ENCODE measurements at regions not wholly inside any gene's neighbourhood (a gene's known extent, or its start where the extent isn't known, plus 50 kb on each side); places are given as distances from the start of the nearest gene placed in this dataset.

GRCh38 chr4:81789741-81790399, 318.2 kb upstream of the RASGEF1B start (continued):
- TF ChIP-seq, protein P1, sequence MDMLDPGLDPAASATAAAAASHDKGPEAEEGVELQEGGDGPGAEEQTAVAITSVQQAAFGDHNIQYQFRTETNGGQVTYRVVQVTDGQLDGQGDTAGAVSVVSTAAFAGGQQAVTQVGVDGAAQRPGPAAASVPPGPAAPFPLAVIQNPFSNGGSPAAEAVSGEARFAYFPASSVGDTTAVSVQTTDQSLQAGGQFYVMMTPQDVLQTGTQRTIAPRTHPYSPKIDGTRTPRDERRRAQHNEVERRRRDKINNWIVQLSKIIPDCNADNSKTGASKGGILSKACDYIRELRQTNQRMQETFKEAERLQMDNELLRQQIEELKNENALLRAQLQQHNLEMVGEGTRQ (IDR thresholded peaks at IDR 0.05; ENCODE audit: low read length), result no peak
- TF ChIP-seq SRF (IDR thresholded peaks at IDR 0.05; ENCODE audit: low read depth, low read length) (no peak), BRCA1 (IDR thresholded peaks at IDR 0.05; ENCODE audit: low read depth, low read length) (no peak), RXRA (IDR thresholded peaks at IDR 0.05; ENCODE audit: insufficient read depth, low read depth, low read length) (no peak), RFX5 (IDR thresholded peaks at IDR 0.05; ENCODE audit: borderline replicate concordance, low read depth, low read length) (no peak), FOSL1 (IDR thresholded peaks at IDR 0.05; ENCODE audit: insufficient read depth, low read depth, low read length) (no peak), TBP (IDR thresholded peaks at IDR 0.05; ENCODE audit: low read depth, low read length) (no peak), EZH2 (IDR thresholded peaks at IDR 0.05; ENCODE audit: low read depth, low read length, severe bottlenecking) (no peak)

All from H1 (cell line).